Karpas-422 (cell line): ENCODE measurements at regions not wholly inside any gene's neighbourhood (a gene's known extent, or its start where the extent isn't known, plus 50 kb on each side); places are given as distances from the start of the nearest gene placed in this dataset.
"Not testable (repeated sequence)": the region's sequence is repeated elsewhere in the genome, so short reads cannot be mapped to it uniquely, and the experiment has no call there.

Source experiments
- DNase-seq: peaks from one replicate; pipeline ENCODE4 v3.0.0-alpha.2; 2015
- H2AFZ ChIP-seq: fragments of 200-600 bp; sonication (generic); 2 replicates; pipeline ENCODE4 v1.6.1; 2014; ENCODE audit warnings: antibody characterized with exemption, low read length, mixed read lengths
- H3K27ac ChIP-seq: fragments of 200-600 bp; sonication (generic); 2 replicates; pipeline ENCODE4 v1.5.1; 2014; ENCODE audit warnings: mild to moderate bottlenecking, low read length, moderate library complexity
- H3K27me3 ChIP-seq: fragments of 200-600 bp; sonication (generic); 2 replicates; pipeline ENCODE4 v1.6.1; 2014; ENCODE audit warnings: low read length, mixed read lengths
- H3K36me3 ChIP-seq: fragments of 200-600 bp; sonication (generic); 2 replicates; pipeline ENCODE4 v1.6.1; 2014; ENCODE audit warnings: low read length, mixed read lengths; ENCODE audit not compliant: insufficient read depth
- H3K4me1 ChIP-seq: fragments of 200-600 bp; sonication (generic); 2 replicates; pipeline ENCODE4 v1.6.1; 2014; ENCODE audit warnings: mild to moderate bottlenecking, low read length, mixed read lengths
- H3K4me2 ChIP-seq: fragments of 200-600 bp; sonication (generic); 2 replicates; pipeline ENCODE4 v1.6.1; 2014; ENCODE audit warnings: low read length, low read depth, mild to moderate bottlenecking; ENCODE audit not compliant: poor library complexity, severe bottlenecking
- H3K4me3 ChIP-seq: fragments of 200-600 bp; sonication (generic); 2 replicates; pipeline ENCODE4 v1.5.1; 2014; ENCODE audit warnings: mild to moderate bottlenecking, antibody characterized with exemption, low read length, mixed read lengths
- H3K79me2 ChIP-seq: fragments of 200-600 bp; sonication (generic); 2 replicates; pipeline ENCODE4 v1.6.1; 2014; ENCODE audit warnings: mild to moderate bottlenecking, low read length, mixed read lengths
- H3K9ac ChIP-seq: fragments of 200-600 bp; sonication (generic); 2 replicates; pipeline ENCODE4 v1.6.0; 2014; ENCODE audit warnings: low read length
- H3K9me2 ChIP-seq: fragments of 200-600 bp; sonication (generic), shearing (Covaris generic); replicated peaks from 2 replicates; pipeline ENCODE4 v1.6.0; 2014; ENCODE audit warnings: mild to moderate bottlenecking, low read length, moderate library complexity; ENCODE audit not compliant: insufficient read depth
- H3K9me3 ChIP-seq: fragments of 300-700, 200-600 bp; sonication (generic); 2 replicates; pipeline ENCODE4 v1.6.1; 2014; ENCODE audit warnings: low read length, mixed read lengths
- H4K20me1 ChIP-seq: fragments of 200-600 bp; sonication (generic); 2 replicates; pipeline ENCODE4 v1.6.1; 2014; ENCODE audit warnings: mild to moderate bottlenecking, antibody characterized with exemption, low read length, low read depth; ENCODE audit not compliant: insufficient read depth

DNA sequence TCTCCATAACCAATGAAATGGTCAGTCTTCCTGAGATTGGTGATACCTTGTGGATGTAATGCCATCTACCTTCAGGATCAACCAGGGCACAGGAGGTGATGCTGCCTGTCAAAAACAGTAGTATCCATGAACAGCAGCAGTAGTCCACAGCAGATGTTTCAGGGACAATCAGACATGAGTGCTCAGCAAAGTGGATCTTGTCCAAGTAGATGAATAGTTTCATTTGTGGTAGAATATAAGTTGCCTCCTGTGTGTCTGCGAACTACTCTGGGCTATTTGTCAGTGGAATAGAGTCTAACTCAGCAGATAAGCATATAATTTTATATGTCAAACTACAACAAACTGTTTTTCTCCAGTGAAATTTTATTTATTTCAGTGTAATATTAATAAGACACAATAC lies 1860.1 kb upstream of the ACO1 start:
- no peak for DNase-seq
- no peaks in the 10 kb centered on the region for H4K20me1 ChIP-seq
- no peaks in the 10 kb centered on the region for H3K79me2 ChIP-seq
- no peak overlapping the region for H3K27ac ChIP-seq
- no peaks in the 10 kb centered on the region for H3K9me2 ChIP-seq
- peaks cover 29% of the 10 kb centered on the region for H3K9me3 ChIP-seq
- H3K4me2 ChIP-seq = no peak overlapping the region
- no peaks in the 10 kb centered on the region for H3K27me3 ChIP-seq
- no peaks in the 10 kb centered on the region for H3K36me3 ChIP-seq
- no peak overlapping the region for H3K4me3 ChIP-seq
- H2AFZ ChIP-seq = no peak overlapping the region
- no peak overlapping the region for H3K9ac ChIP-seq
- no peaks in the 10 kb centered on the region for H3K4me1 ChIP-seq

DNA sequence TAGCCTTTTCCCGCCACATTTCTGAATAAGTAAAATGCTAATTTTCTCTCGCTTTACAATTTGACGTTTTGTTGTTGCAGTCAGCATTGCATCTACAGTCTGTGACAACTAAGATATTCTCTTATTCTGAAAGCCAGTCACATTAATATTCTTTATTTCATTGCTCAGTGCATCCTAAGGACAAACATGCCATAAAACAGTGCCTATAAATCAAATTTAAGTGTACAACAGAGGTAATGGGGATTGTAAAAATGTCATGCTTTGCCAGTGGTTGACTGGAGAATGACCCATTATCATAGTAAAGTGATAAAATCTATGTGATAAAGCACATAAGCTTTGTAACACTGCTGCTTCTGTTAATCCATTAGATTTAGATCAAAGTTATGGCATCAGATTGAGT lies 1850.0 kb upstream of the ACO1 start:
- Histone ChIP-seq H3K9ac (no peak overlapping the region), H3K4me2 (no peak overlapping the region), H3K4me3 (no peak overlapping the region), H3K9me2 (no peaks in the 10 kb centered on the region), H2AFZ (no peak overlapping the region), H4K20me1 (no peaks in the 10 kb centered on the region), H3K27ac (no peak overlapping the region), H3K4me1 (no peaks in the 10 kb centered on the region), H3K9me3 (peaks cover 11% of the 10 kb centered on the region), H3K36me3 (no peaks in the 10 kb centered on the region), H3K27me3 (no peaks in the 10 kb centered on the region), H3K79me2 (no peaks in the 10 kb centered on the region)
- DNase-seq = no peak

DNA sequence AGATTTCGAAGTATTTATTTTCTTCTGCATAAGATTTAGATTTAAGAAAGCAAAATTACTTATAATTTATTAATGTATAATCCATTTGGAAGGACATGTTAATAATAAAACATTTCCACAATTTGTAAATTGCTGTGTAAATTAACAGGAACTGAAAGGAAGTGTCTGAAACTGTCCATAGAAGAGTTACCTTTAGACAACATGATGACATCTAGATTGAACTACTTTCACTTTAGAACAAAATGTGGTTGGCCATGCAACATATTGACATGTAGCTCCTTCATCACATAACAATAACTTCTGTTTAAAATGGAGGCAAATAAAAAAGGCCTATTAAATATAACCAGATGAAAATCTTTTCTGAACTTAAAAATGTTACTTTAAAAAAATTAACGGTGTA lies 1849.5 kb upstream of the ACO1 start:
- Histone ChIP-seq H3K9me3 (peaks cover 9% of the 10 kb centered on the region), H3K4me3 (no peak overlapping the region), H3K9ac (no peak overlapping the region), H3K79me2 (no peaks in the 10 kb centered on the region), H3K9me2 (no peaks in the 10 kb centered on the region), H3K36me3 (no peaks in the 10 kb centered on the region), H3K27me3 (no peaks in the 10 kb centered on the region), H4K20me1 (no peaks in the 10 kb centered on the region), H2AFZ (no peak overlapping the region), H3K27ac (no peak overlapping the region), H3K4me1 (no peaks in the 10 kb centered on the region), H3K4me2 (no peak overlapping the region)
- DNase-seq = no peak

DNA sequence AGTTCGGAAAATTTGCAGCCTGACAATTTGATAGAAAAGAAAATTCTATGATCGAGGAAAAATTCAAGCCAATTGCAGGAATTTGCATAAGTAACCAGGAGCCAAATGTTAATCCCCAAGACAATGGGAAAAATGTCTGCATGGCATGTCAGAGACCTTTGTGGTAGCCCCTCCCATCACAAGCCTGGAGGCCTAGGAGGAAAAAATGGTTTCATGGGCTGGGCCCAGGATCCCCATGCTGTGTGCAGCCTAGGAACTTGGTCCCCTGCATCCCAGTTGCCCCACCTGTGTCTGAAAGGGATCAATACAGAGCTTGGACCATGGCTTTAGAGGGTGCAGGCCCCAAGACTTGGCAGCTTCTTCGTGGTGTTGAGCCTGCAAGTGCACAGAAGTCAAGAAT lies 1847.9 kb upstream of the ACO1 start:
- Histone ChIP-seq H3K27ac (no peak overlapping the region), H3K79me2 (no peaks in the 10 kb centered on the region), H3K9ac (no peak overlapping the region), H3K4me2 (no peak overlapping the region), H3K4me1 (no peaks in the 10 kb centered on the region), H3K4me3 (no peak overlapping the region), H3K27me3 (no peaks in the 10 kb centered on the region), H3K36me3 (no peaks in the 10 kb centered on the region), H4K20me1 (no peaks in the 10 kb centered on the region), H2AFZ (no peak overlapping the region), H3K9me3 (peaks cover 6% of the 10 kb centered on the region; the same call in 1 of the 2 replicates), H3K9me2 (no peaks in the 10 kb centered on the region)
- DNase-seq = no peak

DNA sequence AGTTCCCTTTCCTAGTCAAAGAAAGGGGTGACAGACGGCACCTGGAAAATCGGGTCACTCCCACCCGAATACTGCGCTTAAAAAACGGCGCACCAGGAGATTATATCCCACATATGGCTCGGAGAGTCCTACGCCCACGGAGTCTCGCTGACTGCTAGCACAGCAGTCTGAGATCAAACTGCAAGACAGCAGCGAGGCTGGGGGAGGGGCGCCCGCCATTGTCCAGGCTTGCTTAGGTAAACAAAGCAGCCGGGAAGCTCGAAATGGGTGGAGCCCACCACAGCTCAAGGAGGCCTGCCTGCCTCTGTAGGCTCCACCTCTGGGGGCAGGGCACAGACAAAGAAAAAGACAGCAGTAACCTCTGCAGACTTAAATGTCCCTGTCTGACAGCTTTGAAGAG lies 1844.7 kb upstream of the ACO1 start:
- H3K4me3 ChIP-seq, H3K36me3 ChIP-seq, H3K9ac ChIP-seq, H3K79me2 ChIP-seq, H3K4me2 ChIP-seq, H2AFZ ChIP-seq, H3K4me1 ChIP-seq, H3K9me3 ChIP-seq, H3K9me2 ChIP-seq, DNase-seq, H3K27me3 ChIP-seq, H3K27ac ChIP-seq, H4K20me1 ChIP-seq: not testable (repeated sequence)

- no peaks in the 10 kb centered on the region for H4K20me1 ChIP-seq
- no peaks in the 10 kb centered on the region for H3K79me2 ChIP-seq
- no peak overlapping the region for H3K4me2 ChIP-seq
- no peak for DNase-seq
- H3K9ac ChIP-seq = no peak overlapping the region
- H2AFZ ChIP-seq = no peak overlapping the region
- peaks cover 19% of the 10 kb centered on the region for H3K9me3 ChIP-seq
- H3K4me3 ChIP-seq = no peak overlapping the region
- no peaks in the 10 kb centered on the region for H3K4me1 ChIP-seq
- no peaks in the 10 kb centered on the region for H3K9me2 ChIP-seq
- no peaks in the 10 kb centered on the region for H3K27me3 ChIP-seq
- H3K27ac ChIP-seq = no peak overlapping the region
- H3K36me3 ChIP-seq = no peaks in the 10 kb centered on the region
Observed at GRCh38 chr9:30574355-30575151, 1809.9 kb upstream of the ACO1 start.

GRCh38 chr9:30575218-30575617 lies 1809.2 kb upstream of the ACO1 start:
- no peaks in the 10 kb centered on the region for H4K20me1 ChIP-seq
- DNase-seq = no peak
- no peak overlapping the region for H3K9ac ChIP-seq
- no peaks in the 10 kb centered on the region for H3K27me3 ChIP-seq
- no peak overlapping the region for H3K4me2 ChIP-seq
- H3K9me3 ChIP-seq = peaks cover 19% of the 10 kb centered on the region
- no peaks in the 10 kb centered on the region for H3K4me1 ChIP-seq
- H3K9me2 ChIP-seq = no peaks in the 10 kb centered on the region
- no peak overlapping the region for H3K27ac ChIP-seq
- no peak overlapping the region for H3K4me3 ChIP-seq
- H3K79me2 ChIP-seq = no peaks in the 10 kb centered on the region
- H3K36me3 ChIP-seq = no peaks in the 10 kb centered on the region
- H2AFZ ChIP-seq = no peak overlapping the region

DNA sequence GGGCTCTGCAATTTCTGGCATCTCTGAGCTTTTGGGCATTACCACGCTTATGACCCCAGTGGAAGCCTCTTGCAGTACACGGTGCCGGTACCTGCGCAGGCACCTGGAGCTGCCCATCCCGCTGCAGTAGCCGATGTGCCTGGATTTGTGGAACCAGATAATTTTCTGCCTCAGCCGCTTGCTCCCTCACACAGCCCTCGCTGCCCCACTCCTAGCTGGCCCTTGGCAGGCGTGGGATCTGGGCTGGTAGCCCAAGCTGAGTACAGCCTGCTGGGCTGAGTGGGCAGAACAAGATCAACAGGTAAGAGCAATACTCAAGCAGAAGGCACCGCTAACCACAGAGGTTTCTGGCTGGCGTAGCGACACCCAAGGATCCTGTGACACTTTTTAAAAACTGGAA lies 1808.8 kb upstream of the ACO1 start:
- Histone ChIP-seq H2AFZ (no peak overlapping the region), H3K9me2 (no peaks in the 10 kb centered on the region)

More for the DNA sequence above, 1808.8 kb upstream of the ACO1 start:
- no peak for DNase-seq
- Histone ChIP-seq H3K4me1 (no peaks in the 10 kb centered on the region), H3K27me3 (no peaks in the 10 kb centered on the region), H3K79me2 (no peaks in the 10 kb centered on the region), H3K36me3 (no peaks in the 10 kb centered on the region), H3K4me2 (no peak overlapping the region), H3K9ac (no peak overlapping the region), H3K27ac (no peak overlapping the region), H3K9me3 (peaks cover 19% of the 10 kb centered on the region), H4K20me1 (no peaks in the 10 kb centered on the region), H3K4me3 (no peak overlapping the region)
